Glutamatergic neuron (in vitro differentiated cells): ENCODE measurements at regions not wholly inside any gene's neighbourhood (a gene's known extent, or its start where the extent isn't known, plus 50 kb on each side); places are given as distances from the start of the nearest gene placed in this dataset.

Source experiments
- DNase-seq: peaks from one replicate; pipeline ENCODE4 v3.0.0; 2022
- H3K27ac Mint-ChIP-seq: one replicate; pipeline ENCODE4 v1.8.0; 2020; ENCODE audit warnings: mild to moderate bottlenecking, mixed read lengths, inconsistent platforms; ENCODE audit not compliant: unreplicated experiment
- H3K27me3 Mint-ChIP-seq: one replicate; pipeline ENCODE4 v1.8.0; 2020; ENCODE audit warnings: mild to moderate bottlenecking, moderate library complexity, mixed read lengths, inconsistent platforms; ENCODE audit not compliant: unreplicated experiment
- H3K36me3 Mint-ChIP-seq: one replicate; pipeline ENCODE4 v1.8.0; 2020; ENCODE audit warnings: mild to moderate bottlenecking, mixed read lengths, inconsistent platforms; ENCODE audit not compliant: unreplicated experiment
- H3K4me1 Mint-ChIP-seq: one replicate; pipeline ENCODE4 v1.8.0; 2020; ENCODE audit warnings: mild to moderate bottlenecking, low read depth, mixed read lengths, inconsistent platforms; ENCODE audit not compliant: unreplicated experiment
- H3K4me3 Mint-ChIP-seq: one replicate; pipeline ENCODE4 v1.8.0; 2020; ENCODE audit warnings: mild to moderate bottlenecking, mixed read lengths, inconsistent platforms; ENCODE audit not compliant: unreplicated experiment
- H3K9me3 Mint-ChIP-seq: one replicate; pipeline ENCODE4 v1.8.0; 2020; ENCODE audit warnings: mild to moderate bottlenecking, moderate library complexity, mixed read lengths, inconsistent platforms; ENCODE audit not compliant: unreplicated experiment
- TF ChIP-seq, protein P1 (sequence below): fragments of 200-600 bp; sonication (generic); IDR thresholded peaks from one replicate; pipeline ENCODE4 v1.5.0; 2021; ENCODE audit not compliant: partially characterized antibody, unreplicated experiment

DNA sequence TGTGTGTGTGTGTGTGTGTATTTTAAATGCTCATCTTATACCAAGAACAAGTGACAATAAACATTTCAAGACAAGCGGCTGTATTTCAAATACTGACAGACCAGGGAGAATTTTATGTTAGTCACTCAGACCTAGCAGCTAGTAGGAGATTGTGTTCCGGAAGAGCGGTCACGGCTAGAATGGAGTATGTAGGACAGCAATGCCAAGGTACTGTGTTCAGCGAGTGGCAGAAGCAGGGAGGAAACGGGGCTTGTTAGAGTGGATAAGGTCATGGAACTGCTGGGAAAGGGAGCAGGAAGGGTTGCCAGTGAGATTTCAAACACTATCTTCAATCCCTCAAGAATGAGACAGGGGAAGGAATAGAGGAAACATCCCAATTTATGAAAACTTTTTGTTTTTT, 260.5 kb upstream of the PITRM1 start:
- no peaks in the 10 kb centered on the region for H3K27me3 Mint-ChIP-seq
- H3K27ac Mint-ChIP-seq, result no peak overlapping the region
- peaks cover 5% of the 10 kb centered on the region for H3K36me3 Mint-ChIP-seq
- peaks cover 2% of the 10 kb centered on the region for H3K9me3 Mint-ChIP-seq
- H3K4me1 Mint-ChIP-seq, result peaks cover 1% of the 10 kb centered on the region
- no peak overlapping the region for H3K4me3 Mint-ChIP-seq
- no peak for DNase-seq
- TF ChIP-seq, protein P1, sequence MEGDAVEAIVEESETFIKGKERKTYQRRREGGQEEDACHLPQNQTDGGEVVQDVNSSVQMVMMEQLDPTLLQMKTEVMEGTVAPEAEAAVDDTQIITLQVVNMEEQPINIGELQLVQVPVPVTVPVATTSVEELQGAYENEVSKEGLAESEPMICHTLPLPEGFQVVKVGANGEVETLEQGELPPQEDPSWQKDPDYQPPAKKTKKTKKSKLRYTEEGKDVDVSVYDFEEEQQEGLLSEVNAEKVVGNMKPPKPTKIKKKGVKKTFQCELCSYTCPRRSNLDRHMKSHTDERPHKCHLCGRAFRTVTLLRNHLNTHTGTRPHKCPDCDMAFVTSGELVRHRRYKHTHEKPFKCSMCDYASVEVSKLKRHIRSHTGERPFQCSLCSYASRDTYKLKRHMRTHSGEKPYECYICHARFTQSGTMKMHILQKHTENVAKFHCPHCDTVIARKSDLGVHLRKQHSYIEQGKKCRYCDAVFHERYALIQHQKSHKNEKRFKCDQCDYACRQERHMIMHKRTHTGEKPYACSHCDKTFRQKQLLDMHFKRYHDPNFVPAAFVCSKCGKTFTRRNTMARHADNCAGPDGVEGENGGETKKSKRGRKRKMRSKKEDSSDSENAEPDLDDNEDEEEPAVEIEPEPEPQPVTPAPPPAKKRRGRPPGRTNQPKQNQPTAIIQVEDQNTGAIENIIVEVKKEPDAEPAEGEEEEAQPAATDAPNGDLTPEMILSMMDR, result no peak

DNA sequence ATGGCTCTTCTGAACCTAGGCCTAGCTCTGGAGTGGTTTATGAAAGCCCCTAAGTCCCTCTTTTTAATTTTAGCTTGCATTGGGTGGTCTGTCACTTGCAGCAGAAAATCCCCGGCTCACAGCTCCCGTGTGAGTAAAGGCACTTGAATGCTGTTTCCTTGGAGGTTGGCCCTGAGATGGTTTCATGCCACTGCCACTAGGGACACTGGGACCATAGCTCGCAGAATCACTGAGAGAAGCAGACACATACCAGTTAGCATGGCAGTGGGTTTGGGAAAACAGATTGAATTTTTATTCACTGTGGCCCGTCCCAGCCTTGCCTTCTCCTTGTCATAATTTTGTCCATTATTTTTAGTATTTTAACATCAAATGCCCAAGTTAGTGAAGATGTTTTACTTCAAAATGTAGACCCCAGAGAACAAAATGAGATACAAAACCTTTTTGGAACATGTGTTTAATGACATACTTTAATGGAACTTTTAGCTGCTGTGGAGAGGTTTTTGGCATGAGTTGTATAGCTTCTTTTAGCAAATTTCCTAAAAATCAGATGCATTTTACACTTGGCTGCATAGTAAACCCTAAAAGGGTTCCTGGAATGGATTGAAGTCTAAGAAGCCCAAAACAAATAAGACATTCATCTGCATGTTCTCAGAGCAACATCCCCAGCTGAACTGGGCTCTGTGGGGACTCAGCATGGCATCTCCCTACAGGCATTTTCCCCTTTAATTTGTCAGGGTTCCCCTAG, 259.7 kb upstream of the PITRM1 start:
- Mint-ChIP-seq H3K36me3 (peaks cover 5% of the 10 kb centered on the region), H3K27me3 (no peaks in the 10 kb centered on the region), H3K4me3 (no peak overlapping the region), H3K9me3 (no peaks in the 10 kb centered on the region), H3K27ac (no peak overlapping the region), H3K4me1 (peaks cover 1% of the 10 kb centered on the region)
- TF ChIP-seq, protein P1, result no peak
- no peak for DNase-seq

DNA sequence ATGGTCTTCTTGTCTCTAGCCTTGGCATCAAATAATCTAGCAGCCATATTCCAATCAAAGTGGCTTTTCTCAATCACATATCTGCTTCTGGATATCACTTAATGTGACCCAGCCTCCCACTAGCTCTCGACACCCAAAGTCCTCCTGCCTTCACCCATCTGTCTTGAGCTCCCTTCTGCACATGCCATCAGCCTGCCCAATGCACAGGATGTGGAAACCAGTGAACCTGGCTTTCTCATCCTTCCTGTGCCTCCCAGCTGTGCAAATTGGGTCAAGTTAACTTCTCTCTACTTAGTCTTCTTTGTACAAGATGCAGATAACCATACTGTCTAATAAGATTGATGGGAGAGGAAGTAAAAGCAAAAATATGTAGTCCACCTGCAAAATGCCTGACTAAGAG, 257.9 kb upstream of the PITRM1 start:
- no peak for DNase-seq
- H3K36me3 Mint-ChIP-seq, result peaks cover 5% of the 10 kb centered on the region
- no peak overlapping the region for H3K4me3 Mint-ChIP-seq
- H3K27me3 Mint-ChIP-seq, result no peaks in the 10 kb centered on the region
- no peaks in the 10 kb centered on the region for H3K9me3 Mint-ChIP-seq
- H3K27ac Mint-ChIP-seq, result no peak overlapping the region
- TF ChIP-seq, protein P1, result no peak
- H3K4me1 Mint-ChIP-seq, result peaks cover 1% of the 10 kb centered on the region

DNA sequence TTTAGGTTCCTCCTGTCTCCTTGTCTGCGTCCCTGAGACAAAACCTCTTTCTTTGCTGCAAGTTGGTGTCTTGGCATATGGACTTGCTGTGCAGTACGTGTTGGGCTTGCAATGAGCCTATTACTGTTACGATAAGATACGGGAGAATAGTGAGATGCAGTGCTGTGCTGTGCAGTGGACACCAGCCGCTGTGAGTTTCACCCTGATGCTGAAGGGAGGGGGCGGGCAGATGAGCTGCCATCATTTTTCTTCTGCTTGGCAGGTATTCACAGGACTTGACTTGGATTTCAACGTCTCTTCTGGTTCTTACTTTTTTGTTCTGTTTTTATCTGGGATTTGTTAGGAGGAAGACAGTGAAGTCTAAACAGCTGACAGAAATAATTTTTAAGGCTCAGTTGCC, 257.1 kb upstream of the PITRM1 start:
- peaks cover 6% of the 10 kb centered on the region for H3K4me1 Mint-ChIP-seq
- H3K4me3 Mint-ChIP-seq, result no peak overlapping the region
- TF ChIP-seq, protein P1, result no peak
- peaks cover 5% of the 10 kb centered on the region for H3K36me3 Mint-ChIP-seq
- no peaks in the 10 kb centered on the region for H3K9me3 Mint-ChIP-seq
- peaks cover 2% of the 10 kb centered on the region for H3K27me3 Mint-ChIP-seq
- no peak for DNase-seq
- H3K27ac Mint-ChIP-seq, result no peak overlapping the region

DNA sequence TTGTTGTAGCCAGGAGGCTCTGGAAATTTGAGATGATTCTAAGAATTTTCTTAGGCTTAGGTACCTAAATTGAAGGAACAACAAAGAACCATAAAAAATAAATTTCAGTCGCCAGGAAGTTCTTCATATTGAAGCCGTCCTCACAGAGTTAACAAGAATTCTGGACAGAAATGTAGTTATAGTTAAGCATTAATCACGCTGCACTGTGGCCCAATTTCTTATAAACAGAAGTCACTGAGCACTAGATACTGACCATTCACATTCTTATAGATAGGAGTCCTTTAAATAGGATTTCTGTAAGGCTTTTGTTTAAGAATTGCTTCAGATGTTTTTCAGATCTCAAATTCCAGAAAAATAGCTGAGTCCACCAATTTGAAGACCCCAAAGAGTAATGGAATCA, 256.2 kb upstream of the PITRM1 start:
- no peaks in the 10 kb centered on the region for H3K9me3 Mint-ChIP-seq
- H3K36me3 Mint-ChIP-seq, result peaks cover 5% of the 10 kb centered on the region
- H3K27me3 Mint-ChIP-seq, result peaks cover 2% of the 10 kb centered on the region
- TF ChIP-seq, protein P1, result no peak
- H3K4me1 Mint-ChIP-seq, result peaks cover 11% of the 10 kb centered on the region
- no peak overlapping the region for H3K4me3 Mint-ChIP-seq
- no peak overlapping the region for H3K27ac Mint-ChIP-seq
- DNase-seq, result no peak
